Endothelial cell of umbilical vein (primary cell): ENCODE measurements at regions not wholly inside any gene's neighbourhood (a gene's known extent, or its start where the extent isn't known, plus 50 kb on each side); places are given as distances from the start of the nearest gene placed in this dataset.

Source experiments
- BruUV-seq: library from RNA; stranded (reverse); fragments of 400-500 nt; replicated peaks from 2 replicates; lab custom pipeline; 2021; lab: Mats Ljungman, UMichigan
- CTCF ChIA-PET: fragments of 300-600, 350-600 bp; sonication (Branson Sonifier 250); formaldehyde crosslinking; loops from one replicate; lab custom pipeline; 2021; ENCODE audit warnings: antibody characterized with exemption, inconsistent platforms; lab: Charles Lee
- POLR2A ChIA-PET: fragments of 300-600, 350-600 bp; sonication (Branson Sonifier 250); formaldehyde crosslinking; loops from one replicate; lab custom pipeline; 2021; ENCODE audit warnings: antibody characterized with exemption, inconsistent platforms; lab: Charles Lee
- DNase-seq: peaks from one replicate; pipeline ENCODE4 v3.0.0-alpha.2; 2011; ENCODE audit warnings: low read depth, low spot score
- FAIRE-seq: peaks from 2 replicates; lab custom pipeline; 2011; peaks lifted over from hg19 to GRCh38; lab: Jason Lieb, UNC
- H2AFZ ChIP-seq: 2 replicates; pipeline ENCODE4 v1.6.0; 2012; ENCODE audit warnings: low read depth, low read length, control low read depth, inconsistent platforms
- H3K27ac ChIP-seq: 2 replicates; pipeline ENCODE4 v1.5.1; 2011; ENCODE audit warnings: low read depth, mild to moderate bottlenecking, control low read depth, low read length, moderate library complexity; ENCODE audit not compliant: insufficient read depth
- H3K27me3 ChIP-seq, 2 experiments: 2 replicates each; pipeline versions ENCODE4 v1.6.0 to v1.6.1; 2011; ENCODE audit warnings: low read length in 2 of 2, mixed read lengths in 1 of 2; ENCODE audit not compliant: control insufficient read depth in 2 of 2, insufficient read depth in 2 of 2
- H3K36me3 ChIP-seq, 2 experiments: 2 replicates in 1 of 2; 3 replicates in 1 of 2; pipeline ENCODE4 v1.5.1; 2011; ENCODE audit warnings: low read length in 2 of 2, mild to moderate bottlenecking in 1 of 2, moderate library complexity in 1 of 2; ENCODE audit not compliant: control insufficient read depth in 2 of 2, insufficient read depth in 2 of 2; ENCODE audit errors: extremely low read depth in 1 of 2
- H3K4me1 ChIP-seq: 3 replicates; pipeline ENCODE4 v1.5.1; 2011; ENCODE audit warnings: mild to moderate bottlenecking, low read length; ENCODE audit not compliant: control insufficient read depth, insufficient read depth; ENCODE audit errors: extremely low read depth
- H3K4me2 ChIP-seq: 2 replicates; pipeline ENCODE4 v1.6.1; 2011; ENCODE audit warnings: low read length, control low read depth, mixed read lengths; ENCODE audit not compliant: insufficient read depth
- H3K4me3 ChIP-seq, 3 experiments: fragments of 200-600 bp in 1 of 3; sonication (generic), shearing (Covaris generic) in 1 of 3; replicated peaks in 1 of 3; 2 replicates each; pipeline ENCODE4 v1.5.1; 2011 to 2016; ENCODE audit warnings: control low read depth in 3 of 3, low read length in 3 of 3, mild to moderate bottlenecking in 2 of 3, inconsistent platforms in 1 of 3, low read depth in 1 of 3, moderate library complexity in 1 of 3; ENCODE audit not compliant: insufficient read depth in 1 of 3
- H3K79me2 ChIP-seq: 2 replicates; pipeline ENCODE4 v1.6.0; 2012; ENCODE audit warnings: low read length, inconsistent platforms; ENCODE audit not compliant: control insufficient read depth, insufficient read depth
- H3K9ac ChIP-seq: replicated peaks from 2 replicates; pipeline ENCODE3; 2011; ENCODE audit warnings: low read length, control low read depth; ENCODE audit not compliant: insufficient read depth; ENCODE audit errors: extremely low read depth
- H3K9me1 ChIP-seq: replicated peaks from 3 replicates; pipeline ENCODE4 v1.6.0; 2011; ENCODE audit warnings: mild to moderate bottlenecking, low read length; ENCODE audit not compliant: control insufficient read depth, insufficient read depth; ENCODE audit errors: extremely low read depth
- H3K9me3 ChIP-seq: replicated peaks from 2 replicates; pipeline ENCODE4 v1.5.1; 2012; ENCODE audit warnings: low read length, inconsistent platforms; ENCODE audit not compliant: control insufficient read depth, insufficient read depth
- H4K20me1 ChIP-seq: replicated peaks from 2 replicates; pipeline ENCODE3; 2011; ENCODE audit warnings: mild to moderate bottlenecking, low read length; ENCODE audit not compliant: control insufficient read depth, insufficient read depth; ENCODE audit errors: extremely low read depth
- CTCF ChIP-seq, 2 donors: IDR thresholded peaks; 1 replicate in 1 of 2; 2 replicates in 1 of 2; pipeline ENCODE4 v1.5.1; 2011; ENCODE audit warnings: low read length in 2 of 2, mild to moderate bottlenecking in 2 of 2, moderate library complexity in 2 of 2, control low read depth in 1 of 2, inconsistent platforms in 1 of 2, low read depth in 1 of 2; ENCODE audit not compliant: insufficient read depth in 1 of 2; ENCODE audit errors: extremely low read depth in 1 of 2
- EZH2 ChIP-seq: IDR thresholded peaks from 2 replicates; pipeline ENCODE4 v1.6.1; 2012; ENCODE audit warnings: borderline replicate concordance, low read depth, mild to moderate bottlenecking, moderate library complexity, low read length, inconsistent platforms; ENCODE audit not compliant: severe bottlenecking
- FOS ChIP-seq: IDR thresholded peaks from 2 replicates; pipeline ENCODE4 v1.6.1; 2011; ENCODE audit warnings: mild to moderate bottlenecking, low read length, moderate library complexity, borderline replicate concordance; ENCODE audit not compliant: insufficient read depth
- GATA2 ChIP-seq: IDR thresholded peaks from 2 replicates; pipeline ENCODE4 v1.7.0; 2011; ENCODE audit warnings: low read depth, mild to moderate bottlenecking, moderate library complexity, mixed read lengths, low read length; ENCODE audit not compliant: insufficient read length, insufficient read depth
- JUN ChIP-seq: IDR thresholded peaks from 2 replicates; pipeline ENCODE4 v1.6.1; 2011; ENCODE audit warnings: borderline replicate concordance, low read depth; ENCODE audit not compliant: insufficient read length, insufficient read depth
- MAX ChIP-seq: IDR thresholded peaks from 2 replicates; pipeline ENCODE4 v1.6.1; 2011; ENCODE audit not compliant: insufficient read depth, insufficient read length
- MYC ChIP-seq: IDR thresholded peaks from one replicate; pipeline ENCODE4 v1.6.1; 2011; ENCODE audit warnings: mild to moderate bottlenecking, low read depth, low read length
- POLR2A ChIP-seq: IDR thresholded peaks from 2 replicates; pipeline ENCODE4 v1.6.1; 2012; ENCODE audit warnings: low read depth, mild to moderate bottlenecking, control low read depth, low read length
- POLR2AphosphoS5 ChIP-seq: IDR thresholded peaks from 2 replicates; pipeline ENCODE4 v1.6.1; 2012; ENCODE audit warnings: low read depth, mild to moderate bottlenecking, control low read depth, low read length, moderate library complexity; ENCODE audit not compliant: insufficient read depth
- dilution Hi-C: fragments of 300-500 bp; cut with MboI; formaldehyde crosslinking; loops from one replicate; pipeline ENCODE4 v1.15.0; 2019; ENCODE audit warnings: low sequenced_read_pairs; ENCODE audit not compliant: extremely low pct_ligation_motif_present
- intact Hi-C: fragments of 100-400 bp; cut with micrococcal nuclease; formaldehyde crosslinking; loops from one replicate; pipeline ENCODE4 v1.10.0; 2022

- Histone ChIP-seq H3K9me1 (no peaks in the 10 kb centered on the region), H3K4me3 (no peak overlapping the region), H3K4me1 (no peaks in the 10 kb centered on the region), H3K9me3 (no peaks in the 10 kb centered on the region), H2AFZ (no peak overlapping the region), H4K20me1 (no peaks in the 10 kb centered on the region), H3K27ac (no peak overlapping the region), H3K36me3 (no peaks in the 10 kb centered on the region), H3K27me3 (peaks cover 0 to 2% of the 10 kb centered on the region in 2 experiments), H3K79me2 (no peaks in the 10 kb centered on the region), H3K9ac (no peak overlapping the region), H3K4me2 (no peak overlapping the region)
- FAIRE-seq (no peak), DNase-seq (no peak)
- CTCF ChIA-PET = no interaction called here
- POLR2A ChIA-PET = no interaction called here
- intact Hi-C loops (no loop called here), dilution Hi-C loops (no loop called here)
- TF ChIP-seq MAX = no peak
- TF ChIP-seq FOS = no peak
- no peak for TF ChIP-seq JUN
- no peak for TF ChIP-seq MYC
- no peak for TF ChIP-seq EZH2
- TF ChIP-seq CTCF (IDR thresholded peaks at IDR 0.05; ENCODE audit: extremely low read depth in 1 of 2, insufficient read depth in 1 of 2, low read depth in 1 of 2, low read length in 2 of 2) = no peak
- no peak for TF ChIP-seq GATA2
- no peak for TF ChIP-seq POLR2A
- TF ChIP-seq POLR2AphosphoS5 = no peak
- no TSS peak for BruUV-seq
Measured at GRCh38 chr5:39846144-39846543, 421.4 kb upstream of the DAB2 start.
